ENCODE measurements at regions not wholly inside any gene's neighbourhood (a gene's known extent, or its start where the extent isn't known, plus 50 kb on each side); places are given as distances from the start of the nearest gene placed in this dataset.

- Histone ChIP-seq H3K4me3 (no peak overlapping the region), H3K4me1 (no peaks in the 10 kb centered on the region), H3K9me3 (no peaks in the 10 kb centered on the region), H3K27me3 (no peaks in the 10 kb centered on the region), H3K36me3 (no peaks in the 10 kb centered on the region), H3K27ac (no peak overlapping the region)
- TF ChIP-seq POLR2A (IDR thresholded peaks at IDR 0.05): no peak
- TF ChIP-seq CTCF (IDR thresholded peaks at IDR 0.05): no peak
- no peak for TF ChIP-seq POLR2AphosphoS5 (IDR thresholded peaks at IDR 0.05; ENCODE audit: insufficient read depth in 1 of 2, low read depth in 1 of 2)
- intact Hi-C loops (cut with DNase I): no loop called here
- no peak for DNase-seq (ENCODE audit: extremely low spot score in 2 of 2)
Measured at GRCh38 chr7:155399577-155399976, 58.4 kb upstream of the EN2 start.

- Histone ChIP-seq H3K36me3 (no peaks in the 10 kb centered on the region), H3K4me1 (no peaks in the 10 kb centered on the region), H3K9me3 (no peaks in the 10 kb centered on the region), H3K27me3 (no peaks in the 10 kb centered on the region), H3K4me3 (no peak overlapping the region), H3K27ac (no peak overlapping the region)
- intact Hi-C loops (cut with DNase I): no loop called here
- TF ChIP-seq CTCF (IDR thresholded peaks at IDR 0.05): no peak
- DNase-seq (ENCODE audit: extremely low spot score in 2 of 2): no peak
Measured at GRCh38 chr7:155401231-155401630, 56.7 kb upstream of the EN2 start.

GRCh38 chr7:155401884-155402283, 56.0 kb upstream of the EN2 start:
- intact Hi-C loops (cut with DNase I): no loop called here
- no peak for TF ChIP-seq POLR2AphosphoS5 (IDR thresholded peaks at IDR 0.05; ENCODE audit: insufficient read depth in 1 of 2, low read depth in 1 of 2)
- no peak for TF ChIP-seq CTCF (IDR thresholded peaks at IDR 0.05)
- no peak for TF ChIP-seq POLR2A (IDR thresholded peaks at IDR 0.05)
- DNase-seq (ENCODE audit: extremely low spot score in 2 of 2): no peak
- Histone ChIP-seq H3K36me3 (no peaks in the 10 kb centered on the region), H3K4me1 (no peaks in the 10 kb centered on the region), H3K27me3 (no peaks in the 10 kb centered on the region), H3K27ac (no peak overlapping the region), H3K9me3 (no peaks in the 10 kb centered on the region), H3K4me3 (no peak overlapping the region)

- no peaks in the 10 kb centered on the region for H3K27me3 ChIP-seq
- no peak overlapping the region for H3K4me3 ChIP-seq
- H3K36me3 ChIP-seq: no peaks in the 10 kb centered on the region
- intact Hi-C loops (cut with DNase I): no loop called here
- H3K4me1 ChIP-seq: no peaks in the 10 kb centered on the region
- no peak for DNase-seq (ENCODE audit: extremely low spot score in 2 of 2)
- H3K27ac ChIP-seq: no peak overlapping the region
- H3K9me3 ChIP-seq: no peaks in the 10 kb centered on the region
- TF ChIP-seq POLR2AphosphoS5 (IDR thresholded peaks at IDR 0.05; ENCODE audit: insufficient read depth in 1 of 2, low read depth in 1 of 2): no peak
- TF ChIP-seq CTCF (IDR thresholded peaks at IDR 0.05): no peak
- no peak for TF ChIP-seq POLR2A (IDR thresholded peaks at IDR 0.05)
Measured at GRCh38 chr7:155402941-155403340, 55.0 kb upstream of the EN2 start.

GRCh38 chr7:155404976-155405375, 53.0 kb upstream of the EN2 start:
- H3K27ac ChIP-seq: no peak overlapping the region
- intact Hi-C loops (cut with DNase I): no loop called here
- no peaks in the 10 kb centered on the region for H3K27me3 ChIP-seq
- no peaks in the 10 kb centered on the region for H3K4me1 ChIP-seq
- no peaks in the 10 kb centered on the region for H3K36me3 ChIP-seq
- no peak overlapping the region for H3K4me3 ChIP-seq
- no peaks in the 10 kb centered on the region for H3K9me3 ChIP-seq
- DNase-seq (ENCODE audit: extremely low spot score in 2 of 2): no peak
- no peak for TF ChIP-seq CTCF (IDR thresholded peaks at IDR 0.05)
- no peak for TF ChIP-seq POLR2AphosphoS5 (IDR thresholded peaks at IDR 0.05; ENCODE audit: insufficient read depth in 1 of 2, low read depth in 1 of 2)
- TF ChIP-seq POLR2A (IDR thresholded peaks at IDR 0.05): no peak
